Endothelial cell of umbilical vein (primary cell): ENCODE measurements at regions not wholly inside any gene's neighbourhood (a gene's known extent, or its start where the extent isn't known, plus 50 kb on each side); places are given as distances from the start of the nearest gene placed in this dataset.

Source experiments
- BruUV-seq: library from RNA; stranded (reverse); fragments of 400-500 nt; replicated peaks from 2 replicates; lab custom pipeline; 2021; lab: Mats Ljungman, UMichigan
- CTCF ChIA-PET: fragments of 300-600, 350-600 bp; sonication (Branson Sonifier 250); formaldehyde crosslinking; loops from one replicate; lab custom pipeline; 2021; ENCODE audit warnings: antibody characterized with exemption, inconsistent platforms; lab: Charles Lee
- POLR2A ChIA-PET: fragments of 300-600, 350-600 bp; sonication (Branson Sonifier 250); formaldehyde crosslinking; loops from one replicate; lab custom pipeline; 2021; ENCODE audit warnings: antibody characterized with exemption, inconsistent platforms; lab: Charles Lee
- DNase-seq: peaks from one replicate; pipeline ENCODE4 v3.0.0-alpha.2; 2011; ENCODE audit warnings: low read depth, low spot score
- FAIRE-seq: peaks from 2 replicates; lab custom pipeline; 2011; peaks lifted over from hg19 to GRCh38; lab: Jason Lieb, UNC
- H2AFZ ChIP-seq: 2 replicates; pipeline ENCODE4 v1.6.0; 2012; ENCODE audit warnings: low read depth, low read length, control low read depth, inconsistent platforms
- H3K27ac ChIP-seq: 2 replicates; pipeline ENCODE4 v1.5.1; 2011; ENCODE audit warnings: low read depth, mild to moderate bottlenecking, control low read depth, low read length, moderate library complexity; ENCODE audit not compliant: insufficient read depth
- H3K27me3 ChIP-seq, 2 experiments: 2 replicates each; pipeline versions ENCODE4 v1.6.0 to v1.6.1; 2011; ENCODE audit warnings: low read length in 2 of 2, mixed read lengths in 1 of 2; ENCODE audit not compliant: control insufficient read depth in 2 of 2, insufficient read depth in 2 of 2
- H3K36me3 ChIP-seq, 2 experiments: 2 replicates in 1 of 2; 3 replicates in 1 of 2; pipeline ENCODE4 v1.5.1; 2011; ENCODE audit warnings: low read length in 2 of 2, mild to moderate bottlenecking in 1 of 2, moderate library complexity in 1 of 2; ENCODE audit not compliant: control insufficient read depth in 2 of 2, insufficient read depth in 2 of 2; ENCODE audit errors: extremely low read depth in 1 of 2
- H3K4me1 ChIP-seq: 3 replicates; pipeline ENCODE4 v1.5.1; 2011; ENCODE audit warnings: mild to moderate bottlenecking, low read length; ENCODE audit not compliant: control insufficient read depth, insufficient read depth; ENCODE audit errors: extremely low read depth
- H3K4me2 ChIP-seq: 2 replicates; pipeline ENCODE4 v1.6.1; 2011; ENCODE audit warnings: low read length, control low read depth, mixed read lengths; ENCODE audit not compliant: insufficient read depth
- H3K4me3 ChIP-seq, 3 experiments: fragments of 200-600 bp in 1 of 3; sonication (generic), shearing (Covaris generic) in 1 of 3; replicated peaks in 1 of 3; 2 replicates each; pipeline ENCODE4 v1.5.1; 2011 to 2016; ENCODE audit warnings: control low read depth in 3 of 3, low read length in 3 of 3, mild to moderate bottlenecking in 2 of 3, inconsistent platforms in 1 of 3, low read depth in 1 of 3, moderate library complexity in 1 of 3; ENCODE audit not compliant: insufficient read depth in 1 of 3
- H3K79me2 ChIP-seq: 2 replicates; pipeline ENCODE4 v1.6.0; 2012; ENCODE audit warnings: low read length, inconsistent platforms; ENCODE audit not compliant: control insufficient read depth, insufficient read depth
- H3K9ac ChIP-seq: replicated peaks from 2 replicates; pipeline ENCODE3; 2011; ENCODE audit warnings: low read length, control low read depth; ENCODE audit not compliant: insufficient read depth; ENCODE audit errors: extremely low read depth
- H3K9me1 ChIP-seq: replicated peaks from 3 replicates; pipeline ENCODE4 v1.6.0; 2011; ENCODE audit warnings: mild to moderate bottlenecking, low read length; ENCODE audit not compliant: control insufficient read depth, insufficient read depth; ENCODE audit errors: extremely low read depth
- H3K9me3 ChIP-seq: replicated peaks from 2 replicates; pipeline ENCODE4 v1.5.1; 2012; ENCODE audit warnings: low read length, inconsistent platforms; ENCODE audit not compliant: control insufficient read depth, insufficient read depth
- H4K20me1 ChIP-seq: replicated peaks from 2 replicates; pipeline ENCODE3; 2011; ENCODE audit warnings: mild to moderate bottlenecking, low read length; ENCODE audit not compliant: control insufficient read depth, insufficient read depth; ENCODE audit errors: extremely low read depth
- CTCF ChIP-seq, 2 donors: IDR thresholded peaks; 1 replicate in 1 of 2; 2 replicates in 1 of 2; pipeline ENCODE4 v1.5.1; 2011; ENCODE audit warnings: low read length in 2 of 2, mild to moderate bottlenecking in 2 of 2, moderate library complexity in 2 of 2, control low read depth in 1 of 2, inconsistent platforms in 1 of 2, low read depth in 1 of 2; ENCODE audit not compliant: insufficient read depth in 1 of 2; ENCODE audit errors: extremely low read depth in 1 of 2
- EZH2 ChIP-seq: IDR thresholded peaks from 2 replicates; pipeline ENCODE4 v1.6.1; 2012; ENCODE audit warnings: borderline replicate concordance, low read depth, mild to moderate bottlenecking, moderate library complexity, low read length, inconsistent platforms; ENCODE audit not compliant: severe bottlenecking
- FOS ChIP-seq: IDR thresholded peaks from 2 replicates; pipeline ENCODE4 v1.6.1; 2011; ENCODE audit warnings: mild to moderate bottlenecking, low read length, moderate library complexity, borderline replicate concordance; ENCODE audit not compliant: insufficient read depth
- GATA2 ChIP-seq: IDR thresholded peaks from 2 replicates; pipeline ENCODE4 v1.7.0; 2011; ENCODE audit warnings: low read depth, mild to moderate bottlenecking, moderate library complexity, mixed read lengths, low read length; ENCODE audit not compliant: insufficient read length, insufficient read depth
- JUN ChIP-seq: IDR thresholded peaks from 2 replicates; pipeline ENCODE4 v1.6.1; 2011; ENCODE audit warnings: borderline replicate concordance, low read depth; ENCODE audit not compliant: insufficient read length, insufficient read depth
- MAX ChIP-seq: IDR thresholded peaks from 2 replicates; pipeline ENCODE4 v1.6.1; 2011; ENCODE audit not compliant: insufficient read depth, insufficient read length
- MYC ChIP-seq: IDR thresholded peaks from one replicate; pipeline ENCODE4 v1.6.1; 2011; ENCODE audit warnings: mild to moderate bottlenecking, low read depth, low read length
- POLR2A ChIP-seq: IDR thresholded peaks from 2 replicates; pipeline ENCODE4 v1.6.1; 2012; ENCODE audit warnings: low read depth, mild to moderate bottlenecking, control low read depth, low read length
- POLR2AphosphoS5 ChIP-seq: IDR thresholded peaks from 2 replicates; pipeline ENCODE4 v1.6.1; 2012; ENCODE audit warnings: low read depth, mild to moderate bottlenecking, control low read depth, low read length, moderate library complexity; ENCODE audit not compliant: insufficient read depth
- dilution Hi-C: fragments of 300-500 bp; cut with MboI; formaldehyde crosslinking; loops from one replicate; pipeline ENCODE4 v1.15.0; 2019; ENCODE audit warnings: low sequenced_read_pairs; ENCODE audit not compliant: extremely low pct_ligation_motif_present
- intact Hi-C: fragments of 100-400 bp; cut with micrococcal nuclease; formaldehyde crosslinking; loops from one replicate; pipeline ENCODE4 v1.10.0; 2022

GRCh38 chr6:98560418-98560817, 274.0 kb upstream of the POU3F2 start:
- Histone ChIP-seq H3K27ac (no peak overlapping the region), H3K4me3 (no peak overlapping the region), H3K9me3 (peaks cover 2% of the 10 kb centered on the region), H3K36me3 (no peaks in the 10 kb centered on the region), H3K27me3 (no peaks in the 10 kb centered on the region), H3K4me1 (no peaks in the 10 kb centered on the region), H3K9me1 (no peaks in the 10 kb centered on the region), H3K9ac (no peak overlapping the region), H2AFZ (no peak overlapping the region), H3K4me2 (no peak overlapping the region), H3K79me2 (no peaks in the 10 kb centered on the region), H4K20me1 (no peaks in the 10 kb centered on the region)
- DNase-seq (no peak), FAIRE-seq (no peak)
- intact Hi-C loops = no loop called here
- TF ChIP-seq JUN (no peak), POLR2AphosphoS5 (no peak), MAX (no peak), FOS (no peak), EZH2 (no peak), POLR2A (no peak), GATA2 (no peak), CTCF (IDR thresholded peaks at IDR 0.05; ENCODE audit: extremely low read depth in 1 of 2, insufficient read depth in 1 of 2, low read depth in 1 of 2, low read length in 2 of 2) (no peak), MYC (no peak)
- ChIA-PET CTCF (no interaction called here), POLR2A (no interaction called here)
- no TSS peak for BruUV-seq
- dilution Hi-C loops = no loop called here
